ENCODE measurements at regions not wholly inside any gene's neighbourhood (a gene's known extent, or its start where the extent isn't known, plus 50 kb on each side); places are given as distances from the start of the nearest gene placed in this dataset.
A peak's percentile ranks its signal among the peaks of the same experiment; 100 is the strongest.

DNA sequence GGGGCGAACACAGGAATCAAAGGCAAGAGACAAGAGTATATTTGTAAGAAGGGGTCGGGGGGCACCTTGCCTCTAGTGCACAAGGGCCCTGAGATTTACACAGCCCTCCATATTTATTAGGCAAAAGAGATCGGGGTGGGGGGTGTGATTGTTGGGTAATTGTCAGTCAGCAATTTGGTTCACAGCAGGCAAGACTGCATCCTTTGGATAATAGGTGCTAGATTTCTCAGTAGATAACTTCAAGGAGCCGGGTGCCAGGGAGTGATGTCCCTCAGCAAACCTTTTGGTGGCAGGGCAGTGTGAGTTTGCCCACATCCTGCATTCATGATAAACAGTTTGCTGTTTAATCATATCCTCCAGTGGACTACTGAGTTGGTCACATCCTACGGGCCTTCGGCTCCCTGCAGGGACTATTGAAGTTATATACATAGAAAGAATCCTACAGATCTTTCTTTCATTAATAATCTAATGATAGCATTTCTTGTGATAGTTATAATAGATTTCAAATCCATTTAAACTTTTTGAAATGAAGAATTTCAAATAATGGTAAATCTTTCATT, 178.5 kb downstream of the GNAI1 start:
- DNase-seq (ENCODE audit: low read depth): no peak

GRCh38 chr7:80312139-80312661, 177.6 kb downstream of the GNAI1 start:
- Mint-ChIP-seq H3K36me3 (ENCODE audit: low read depth, unreplicated experiment) (no peaks in the 10 kb centered on the region), H3K4me1 (ENCODE audit: low read depth, unreplicated experiment) (peaks cover 3% of the 10 kb centered on the region), H3K27me3 (ENCODE audit: low read depth, unreplicated experiment) (peaks cover 2% of the 10 kb centered on the region), H3K27ac (ENCODE audit: unreplicated experiment) (no peak overlapping the region), H3K9me3 (ENCODE audit: unreplicated experiment) (peaks cover 1% of the 10 kb centered on the region), H3K4me3 (ENCODE audit: unreplicated experiment) (no peak overlapping the region)
- Histone ChIP-seq H4K20me1 (ENCODE audit: insufficient read depth, low read length) (no peaks in the 10 kb centered on the region), H2AFZ (ENCODE audit: low read depth, low read length) (peak overlapping the region; percentile 63), H3K4me3 (ENCODE audit: insufficient read depth, low read depth, low read length) (no peak overlapping the region), H3K9ac (ENCODE audit: low read length) (peak overlapping the region; percentile 8), H3K4me2 (ENCODE audit: low read length) (peak overlapping the region; percentile 57), H3K36me3 (ENCODE audit: insufficient read depth, low read length) (no peaks in the 10 kb centered on the region), H3K27me3 (ENCODE audit: insufficient read depth, low read length) (no peaks in the 10 kb centered on the region), H3K27ac (ENCODE audit: low read depth, low read length) (peak overlapping the region; percentile 70), H3K4me1 (ENCODE audit: insufficient read depth, low read length) (peaks cover 11% of the 10 kb centered on the region), H3K9me3 (ENCODE audit: insufficient read depth, low read depth, low read length) (no peaks in the 10 kb centered on the region), H3K79me2 (ENCODE audit: insufficient read depth, low read length) (no peaks in the 10 kb centered on the region)
- FAIRE-seq (peak; percentile 41), DNase-seq (ENCODE audit: low read depth) (peak; percentile 78)
- TF ChIP-seq CTCF (IDR thresholded peaks at IDR 0.05; ENCODE audit: insufficient read depth, low read depth, low read length) (no peak), EZH2 (IDR thresholded peaks at IDR 0.05; ENCODE audit: insufficient read depth, low read length) (no peak)

More for the DNA sequence above, 178.5 kb downstream of the GNAI1 start:
- Histone ChIP-seq H3K27ac (ENCODE audit: low read depth, low read length) (peak overlapping the region; percentile 70), H3K9me3 (ENCODE audit: insufficient read depth, low read depth, low read length) (no peaks in the 10 kb centered on the region), H3K79me2 (ENCODE audit: insufficient read depth, low read length) (no peaks in the 10 kb centered on the region), H3K9ac (ENCODE audit: low read length) (no peak overlapping the region), H3K36me3 (ENCODE audit: insufficient read depth, low read length) (no peaks in the 10 kb centered on the region), H3K4me3 (ENCODE audit: insufficient read depth, low read depth, low read length) (no peak overlapping the region), H2AFZ (ENCODE audit: low read depth, low read length) (no peak overlapping the region), H3K4me1 (ENCODE audit: insufficient read depth, low read length) (peaks cover 11% of the 10 kb centered on the region), H3K4me2 (ENCODE audit: low read length) (peak overlapping the region; percentile 12), H3K27me3 (ENCODE audit: insufficient read depth, low read length) (no peaks in the 10 kb centered on the region), H4K20me1 (ENCODE audit: insufficient read depth, low read length) (no peaks in the 10 kb centered on the region)
- peaks cover 4% of the 10 kb centered on the region for H3K27me3 Mint-ChIP-seq (ENCODE audit: low read depth, unreplicated experiment)
- no peaks in the 10 kb centered on the region for H3K36me3 Mint-ChIP-seq (ENCODE audit: low read depth, unreplicated experiment)
- peaks cover 7% of the 10 kb centered on the region for H3K9me3 Mint-ChIP-seq (ENCODE audit: unreplicated experiment)
- H3K4me3 Mint-ChIP-seq (ENCODE audit: unreplicated experiment): no peak overlapping the region
- TF ChIP-seq EZH2 (IDR thresholded peaks at IDR 0.05; ENCODE audit: insufficient read depth, low read length) (no peak), CTCF (IDR thresholded peaks at IDR 0.05; ENCODE audit: insufficient read depth, low read depth, low read length) (no peak)
- H3K4me1 Mint-ChIP-seq (ENCODE audit: low read depth, unreplicated experiment): peaks cover 9% of the 10 kb centered on the region
- no peak overlapping the region for H3K27ac Mint-ChIP-seq (ENCODE audit: unreplicated experiment)
- no peak for FAIRE-seq

DNA sequence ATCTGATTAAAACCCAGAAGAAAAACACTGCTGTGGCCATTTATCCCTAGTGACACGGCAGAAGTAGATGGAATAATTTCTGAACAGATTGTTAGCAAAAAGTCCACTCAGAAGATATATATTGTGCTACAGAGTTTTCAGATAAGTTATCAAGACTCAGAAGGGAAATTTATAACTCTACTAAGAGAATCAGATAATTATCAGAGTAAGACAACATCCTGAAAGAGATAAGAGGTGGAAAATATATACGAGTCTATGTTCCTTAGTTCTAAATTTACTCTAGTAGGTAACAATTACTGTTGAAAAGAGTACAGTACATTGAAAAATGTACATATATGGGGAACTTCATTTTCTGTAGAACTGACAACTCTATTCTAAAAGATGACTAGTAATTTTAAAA, 176.7 kb downstream of the GNAI1 start:
- H3K4me3 ChIP-seq (ENCODE audit: insufficient read depth, low read depth, low read length): no peak overlapping the region
- Mint-ChIP-seq H3K36me3 (ENCODE audit: low read depth, unreplicated experiment) (no peaks in the 10 kb centered on the region), H3K27me3 (ENCODE audit: low read depth, unreplicated experiment) (peaks cover 2% of the 10 kb centered on the region), H3K4me3 (ENCODE audit: unreplicated experiment) (no peak overlapping the region), H3K27ac (ENCODE audit: unreplicated experiment) (no peak overlapping the region), H3K4me1 (ENCODE audit: low read depth, unreplicated experiment) (peaks cover 3% of the 10 kb centered on the region), H3K9me3 (ENCODE audit: unreplicated experiment) (no peaks in the 10 kb centered on the region)
- DNase-seq (ENCODE audit: low read depth): no peak
- H4K20me1 ChIP-seq (ENCODE audit: insufficient read depth, low read length): no peaks in the 10 kb centered on the region
- no peak for FAIRE-seq
- H3K79me2 ChIP-seq (ENCODE audit: insufficient read depth, low read length): no peaks in the 10 kb centered on the region
- H3K27ac ChIP-seq (ENCODE audit: low read depth, low read length): no peak overlapping the region
- H3K9ac ChIP-seq (ENCODE audit: low read length): no peak overlapping the region
- no peak overlapping the region for H2AFZ ChIP-seq (ENCODE audit: low read depth, low read length)
- no peak for TF ChIP-seq EZH2 (IDR thresholded peaks at IDR 0.05; ENCODE audit: insufficient read depth, low read length)
- TF ChIP-seq CTCF (IDR thresholded peaks at IDR 0.05; ENCODE audit: insufficient read depth, low read depth, low read length): no peak
- peaks cover 11% of the 10 kb centered on the region for H3K4me1 ChIP-seq (ENCODE audit: insufficient read depth, low read length)
- H3K36me3 ChIP-seq (ENCODE audit: insufficient read depth, low read length): no peaks in the 10 kb centered on the region
- no peaks in the 10 kb centered on the region for H3K9me3 ChIP-seq (ENCODE audit: insufficient read depth, low read depth, low read length)
- no peak overlapping the region for H3K4me2 ChIP-seq (ENCODE audit: low read length)
- no peaks in the 10 kb centered on the region for H3K27me3 ChIP-seq (ENCODE audit: insufficient read depth, low read length)

All from astrocyte (in vitro differentiated cells and primary cell).